ENCODE measurements at regions not wholly inside any gene's neighbourhood (a gene's known extent, or its start where the extent isn't known, plus 50 kb on each side); places are given as distances from the start of the nearest gene placed in this dataset.

- DNase-seq (ENCODE audit: low read depth) = no peak
Measured at GRCh38 chr4:189376901-189377300, 563.8 kb upstream of the FRG1 start.

- no peak for DNase-seq (ENCODE audit: low read depth)
Measured at GRCh38 chr4:189377569-189377968, 563.1 kb upstream of the FRG1 start.

DNA sequence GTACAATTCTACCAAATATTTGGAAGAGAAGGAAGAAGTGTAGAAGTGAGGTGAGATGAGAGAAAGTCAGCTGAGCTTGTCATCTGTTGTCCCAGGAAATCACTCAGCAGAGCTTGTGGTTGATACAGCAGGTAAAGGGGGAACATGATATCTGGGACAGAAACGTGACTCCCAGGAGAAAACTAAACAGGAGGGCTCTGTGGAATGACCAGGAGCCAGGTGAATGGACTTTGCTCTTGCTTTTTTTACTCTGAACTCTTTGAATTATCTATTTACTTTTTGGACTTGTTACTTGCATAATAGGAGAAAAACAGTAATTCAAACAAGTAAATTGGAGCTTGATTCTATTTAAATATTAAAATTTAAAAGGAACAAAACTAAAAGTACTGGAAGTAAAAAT is 555.6 kb upstream of the FRG1 start:
- DNase-seq (ENCODE audit: low read depth) = no peak

DNA sequence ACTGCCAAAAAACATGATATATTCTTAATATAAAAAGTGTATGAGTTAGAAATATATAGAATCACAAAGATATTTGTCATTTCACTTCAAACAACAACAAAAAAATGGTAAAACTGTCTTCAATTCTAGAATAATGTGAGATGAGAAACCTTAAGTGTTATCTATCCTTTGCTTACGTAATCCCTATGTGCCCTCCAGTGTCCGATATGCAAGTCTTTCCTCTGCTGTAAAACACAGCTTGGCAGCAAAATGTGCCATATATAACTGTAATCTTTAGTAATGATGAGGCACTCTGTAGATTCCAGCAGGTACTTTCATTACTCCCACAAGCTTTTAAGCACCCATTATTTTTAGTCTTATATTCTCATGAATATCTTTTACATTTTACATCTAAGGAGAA is 555.1 kb upstream of the FRG1 start:
- DNase-seq (ENCODE audit: low read depth) = no peak

DNA sequence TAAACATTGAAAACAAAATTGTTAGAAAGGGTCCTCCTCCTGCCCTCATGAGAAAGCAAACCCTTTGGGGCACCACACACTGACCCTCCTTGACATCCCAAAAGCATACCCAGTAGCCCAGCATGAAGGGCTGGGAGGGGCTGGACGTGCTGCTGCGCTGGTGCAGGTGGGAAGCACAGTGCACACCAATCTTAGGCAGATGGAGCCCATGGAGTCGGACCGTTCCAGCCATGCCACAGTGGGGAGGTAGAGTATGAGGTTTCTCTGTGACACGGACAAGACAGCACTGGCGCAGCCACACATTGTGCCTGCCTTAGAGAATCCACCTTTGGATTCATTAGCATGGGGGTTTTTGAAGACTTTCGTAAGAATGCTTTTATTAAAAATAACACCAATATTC is 544.2 kb upstream of the FRG1 start:
- DNase-seq (ENCODE audit: low read depth) = no peak

GRCh38 chr4:189404271-189404670 is 536.4 kb upstream of the FRG1 start:
- no peak for DNase-seq (ENCODE audit: low read depth)

DNA sequence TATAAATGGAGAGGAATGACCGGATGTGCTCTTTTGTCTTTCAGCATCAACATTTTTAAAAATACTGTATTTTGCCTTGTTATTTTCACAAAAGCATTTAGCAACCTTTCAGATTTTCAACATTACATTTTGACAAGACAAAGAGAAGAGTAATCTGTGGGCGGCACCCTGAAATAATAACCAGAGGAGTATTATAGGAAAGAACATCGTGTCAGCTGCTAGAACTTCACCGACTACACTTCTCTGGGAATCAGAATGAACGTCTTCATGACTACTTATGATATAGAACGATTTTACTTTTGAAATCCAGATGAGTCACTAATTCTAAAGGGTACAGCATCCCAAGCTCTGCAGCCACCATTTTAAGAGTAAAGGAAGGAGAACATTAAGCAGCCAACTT is 531.5 kb upstream of the FRG1 start:
- DNase-seq (ENCODE audit: low read depth) = no peak

- no peak for DNase-seq (ENCODE audit: low read depth)
Measured at GRCh38 chr4:189414021-189414420, 526.7 kb upstream of the FRG1 start.

GRCh38 chr4:189420572-189420971 is 520.1 kb upstream of the FRG1 start:
- no peak for DNase-seq (ENCODE audit: low read depth)

GRCh38 chr4:189436207-189436606 is 504.5 kb upstream of the FRG1 start:
- DNase-seq (ENCODE audit: low read depth) = no peak

DNA sequence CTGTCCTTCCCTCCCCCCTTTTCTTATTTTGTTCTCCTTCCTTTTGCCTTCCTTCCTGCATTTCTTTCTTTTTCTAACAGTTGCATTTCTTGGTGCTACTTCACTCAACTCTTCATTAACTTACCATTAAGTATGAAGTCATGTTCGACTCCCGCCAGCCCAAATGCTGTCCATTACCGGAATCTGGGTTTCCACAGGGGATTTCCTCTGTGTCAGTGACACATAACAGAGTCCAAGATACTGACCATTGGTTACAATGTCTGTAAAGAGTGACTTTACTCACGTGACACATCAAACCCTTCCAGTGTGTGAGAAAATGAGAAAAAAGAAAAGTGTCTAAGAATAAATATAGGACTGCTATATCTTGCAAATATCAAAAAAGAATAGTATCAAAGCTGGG is 500.0 kb upstream of the FRG1 start:
- no peak for DNase-seq (ENCODE audit: low read depth)

- no peak for DNase-seq (ENCODE audit: low read depth)
Measured at GRCh38 chr4:189443341-189443740, 497.3 kb upstream of the FRG1 start.

DNA sequence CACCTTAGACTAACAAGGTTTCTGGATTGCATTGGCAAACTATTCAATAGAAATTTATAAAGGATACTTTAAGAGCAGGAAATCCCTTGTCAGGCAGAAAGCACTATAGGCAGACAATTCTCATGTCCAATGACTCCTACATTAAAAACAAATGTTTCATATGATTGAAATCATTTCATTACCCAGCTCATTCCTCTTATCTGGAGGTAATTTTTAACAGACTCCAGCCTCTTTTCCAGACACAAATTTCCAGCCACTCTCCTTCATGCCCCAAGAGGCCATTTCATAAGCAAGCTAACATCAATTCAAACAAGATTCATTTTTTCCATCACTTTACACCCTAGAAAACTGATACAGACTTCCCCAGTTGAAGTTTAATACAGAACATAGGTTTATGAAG is 495.1 kb upstream of the FRG1 start:
- no peak for DNase-seq (ENCODE audit: low read depth)

DNA sequence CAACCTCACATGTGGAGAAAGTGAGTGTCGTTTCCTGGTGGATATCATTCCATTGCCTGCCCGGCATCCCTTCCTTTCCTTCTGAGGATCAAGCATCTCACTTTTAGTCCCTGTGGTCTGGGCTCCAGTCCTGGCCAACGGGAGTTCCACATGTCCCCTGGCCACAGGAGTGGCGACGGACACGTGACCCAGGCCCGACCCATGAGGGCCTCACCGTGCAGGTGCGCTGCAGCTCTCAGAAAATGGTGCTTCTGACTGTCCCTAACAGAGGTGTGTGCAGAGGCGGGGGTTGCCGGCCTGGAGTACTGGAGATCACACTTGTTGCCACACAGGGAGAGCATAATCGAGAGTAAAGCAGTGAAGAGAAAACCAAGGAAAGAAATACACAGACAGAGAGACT is 476.9 kb upstream of the FRG1 start:
- no peak for DNase-seq (ENCODE audit: low read depth)

GRCh38 chr4:189494407-189494806 is 446.3 kb upstream of the FRG1 start:
- DNase-seq (ENCODE audit: low read depth) = no peak

- no peak for DNase-seq (ENCODE audit: low read depth)
Measured at GRCh38 chr4:189497516-189497915, 443.2 kb upstream of the FRG1 start.

- DNase-seq (ENCODE audit: low read depth) = no peak
Measured at GRCh38 chr4:189497996-189498395, 442.7 kb upstream of the FRG1 start.

DNA sequence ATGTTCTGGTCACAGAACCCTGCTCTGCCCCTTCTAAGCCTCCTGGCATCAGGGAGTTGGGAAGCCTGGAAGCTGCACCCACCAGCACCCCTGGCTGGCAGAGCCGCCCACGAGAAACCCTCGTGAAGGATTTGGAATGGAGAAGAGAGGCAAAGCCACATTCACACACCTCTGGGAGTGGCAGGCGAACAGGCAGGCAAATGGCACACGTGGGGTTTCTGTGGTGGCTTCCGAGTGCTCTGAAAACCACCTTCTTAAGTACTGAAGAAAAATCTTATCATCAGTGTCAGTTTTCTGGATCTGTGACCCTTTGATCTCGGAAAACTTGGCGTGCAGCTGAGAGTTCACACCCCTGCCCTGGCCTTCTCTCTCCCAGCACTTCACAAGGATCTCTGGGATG is 442.2 kb upstream of the FRG1 start:
- DNase-seq (ENCODE audit: low read depth) = no peak

DNA sequence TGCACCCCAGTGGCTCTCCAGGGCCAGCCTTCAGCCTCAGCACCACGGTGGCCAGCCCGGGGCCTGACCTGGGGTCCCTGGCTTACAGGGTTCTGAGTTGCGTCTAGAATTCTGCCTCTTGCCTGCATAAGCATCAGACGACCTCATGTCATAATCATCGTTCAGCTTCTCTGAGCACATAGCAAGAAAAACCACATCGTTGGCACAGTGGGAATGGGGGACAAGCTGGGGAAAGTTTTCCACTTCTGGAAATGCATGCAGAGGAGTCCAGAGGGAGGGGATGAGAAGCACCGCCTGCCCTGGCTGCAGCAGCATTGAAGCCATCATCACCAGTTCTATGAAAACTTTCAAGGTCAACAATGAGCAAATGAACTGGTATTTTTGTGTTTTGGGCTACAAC is 441.0 kb upstream of the FRG1 start:
- no peak for DNase-seq (ENCODE audit: low read depth)

DNA sequence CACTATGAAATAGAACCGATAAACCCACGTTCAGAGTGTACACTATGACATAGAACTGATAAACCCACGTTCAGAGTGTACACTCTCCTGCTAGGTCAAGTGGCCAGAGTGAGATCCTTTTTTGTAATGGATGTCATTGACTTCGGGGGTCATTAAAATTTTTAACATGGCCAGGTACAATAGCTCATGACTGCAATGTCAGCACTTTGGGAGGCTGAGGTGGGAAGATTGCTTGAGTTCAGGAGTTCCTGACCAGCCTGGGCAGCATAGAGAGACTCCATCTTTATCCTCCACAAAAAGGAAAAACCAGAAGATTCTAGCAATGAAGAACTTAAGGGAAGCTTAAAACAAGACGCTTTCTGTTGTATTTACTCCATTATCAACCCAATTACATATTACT is 439.7 kb upstream of the FRG1 start:
- no peak for DNase-seq (ENCODE audit: low read depth)

DNA sequence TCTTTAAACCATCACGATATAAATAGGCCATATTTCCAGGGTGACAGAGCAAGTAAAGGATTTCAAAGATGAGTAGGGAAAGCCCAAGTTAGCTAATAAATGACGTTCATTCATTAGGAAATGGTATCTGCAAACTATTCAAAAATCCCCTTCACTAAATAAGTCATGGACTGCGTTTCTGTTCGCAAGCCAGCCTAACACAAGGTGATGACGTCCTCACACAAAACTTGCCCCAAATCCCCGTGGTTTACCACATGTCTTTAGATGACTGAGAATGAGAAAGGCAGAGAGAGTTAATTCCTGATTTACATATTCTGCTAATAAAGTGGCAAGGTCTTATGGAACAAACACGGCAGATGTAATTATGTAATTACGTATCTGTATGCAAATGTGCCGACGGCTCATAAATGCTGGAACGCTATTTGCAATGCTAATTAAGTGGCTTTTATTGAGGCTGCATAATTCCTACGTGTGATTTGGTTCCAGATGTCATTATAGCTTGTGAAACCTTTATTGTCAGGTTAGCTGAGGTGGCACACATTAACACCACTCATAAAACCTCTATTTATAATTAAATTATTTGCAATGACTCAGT is 437.7 kb upstream of the FRG1 start:
- no peak for DNase-seq (ENCODE audit: low read depth)

DNA sequence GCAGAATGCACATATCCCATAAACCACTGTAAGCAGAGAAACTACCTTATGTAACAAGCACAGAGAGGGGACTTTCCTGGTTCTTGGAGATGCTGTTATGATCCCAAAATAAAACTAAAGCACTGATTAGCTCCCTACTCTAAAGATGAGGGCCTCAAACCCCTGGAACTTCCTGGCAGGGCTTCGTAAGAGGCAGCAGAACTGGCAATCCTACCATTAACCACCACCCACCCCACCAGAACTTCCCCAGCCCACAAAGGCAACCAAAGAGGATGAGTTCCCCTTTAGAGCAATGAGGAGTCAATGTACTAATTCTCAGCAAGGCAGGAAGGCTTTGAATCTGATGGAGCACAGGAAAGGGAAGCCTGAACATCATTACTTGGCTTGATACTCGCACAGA is 436.5 kb upstream of the FRG1 start:
- no peak for DNase-seq (ENCODE audit: low read depth)

- DNase-seq (ENCODE audit: low read depth) = no peak
Measured at GRCh38 chr4:189505380-189505779, 435.3 kb upstream of the FRG1 start.

DNA sequence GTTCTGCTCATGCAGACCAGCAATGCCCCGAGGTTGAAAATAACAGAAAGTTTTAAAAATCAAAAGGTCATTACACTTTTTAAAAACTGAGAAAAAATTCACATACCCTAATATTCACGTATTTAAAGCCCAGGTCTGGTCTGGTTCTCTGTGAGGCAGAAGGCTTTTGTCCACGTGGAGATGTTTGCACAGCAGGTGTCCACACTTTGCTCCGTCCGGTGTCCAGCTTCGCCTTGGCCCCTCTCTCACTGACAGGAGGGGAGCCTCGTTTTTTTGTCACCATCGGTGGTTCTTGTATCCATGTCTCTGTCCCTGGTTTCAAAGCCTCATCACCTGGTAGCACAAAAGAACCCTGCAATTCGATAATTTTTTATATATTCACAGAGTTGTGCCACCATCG is 434.6 kb upstream of the FRG1 start:
- no peak for DNase-seq (ENCODE audit: low read depth)

- no peak for DNase-seq (ENCODE audit: low read depth)
Measured at GRCh38 chr4:189507060-189507459, 433.6 kb upstream of the FRG1 start.
